ENCODE measurements at regions not wholly inside any gene's neighbourhood (a gene's known extent, or its start where the extent isn't known, plus 50 kb on each side); places are given as distances from the start of the nearest gene placed in this dataset.
"Not testable (repeated sequence)": the region's sequence is repeated elsewhere in the genome, so short reads cannot be mapped to it uniquely, and the experiment has no call there.

DNA sequence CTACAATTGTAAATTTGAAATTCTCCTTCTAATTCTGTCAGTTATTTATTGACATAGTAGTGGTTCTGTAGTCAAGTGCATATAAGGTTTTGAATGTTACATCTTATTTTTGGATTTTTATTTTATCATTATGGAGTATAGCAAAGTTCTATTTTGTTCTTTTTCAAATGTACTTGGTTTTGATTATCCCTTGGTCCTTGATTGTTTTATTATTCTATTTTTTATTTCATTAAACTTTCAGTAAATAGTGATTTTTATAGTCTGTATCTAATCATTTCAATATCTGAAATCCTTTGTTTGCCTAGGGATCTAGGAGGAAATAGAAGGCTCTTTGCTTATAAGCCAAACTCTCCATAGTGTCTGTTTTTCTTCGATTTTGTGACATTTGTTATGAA lies 87.8 kb downstream of the HFE start:
- ATAC-seq = no peak

DNA sequence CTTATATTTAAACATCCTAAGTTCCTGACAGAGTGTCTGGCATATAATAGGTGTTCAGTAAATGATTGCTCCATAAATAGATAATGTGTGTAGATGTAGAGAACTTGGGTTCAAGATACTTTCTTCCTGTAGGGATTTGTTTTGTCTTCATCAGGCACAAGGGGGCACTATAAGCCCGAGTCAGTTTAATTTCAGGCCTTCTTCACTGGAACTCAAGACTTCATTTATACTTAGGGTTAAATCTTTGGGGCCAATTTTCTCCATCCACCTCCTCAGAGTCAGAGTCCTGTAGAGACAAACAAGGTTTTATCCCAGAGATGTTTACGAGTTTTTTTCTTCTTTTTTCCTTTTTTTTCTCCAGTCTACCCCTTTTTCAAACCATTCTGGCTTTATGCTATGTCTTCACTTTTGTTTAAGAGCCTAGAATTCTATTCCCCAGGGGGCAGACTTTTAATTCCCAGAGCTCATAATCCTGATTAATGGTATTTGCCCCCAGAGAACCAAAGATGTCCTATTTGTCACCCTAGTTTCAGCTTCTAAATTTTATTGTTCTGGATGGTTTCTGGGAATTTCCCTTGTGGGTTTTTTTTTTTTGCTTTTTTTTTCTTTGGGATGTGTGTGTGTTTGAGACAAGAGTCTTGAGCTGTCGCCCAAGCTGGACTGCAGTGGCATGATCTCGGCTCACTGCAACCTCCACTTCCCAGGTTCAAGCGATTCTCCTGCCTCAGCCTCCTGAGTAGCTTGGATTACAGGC lies 88.4 kb downstream of the HFE start:
- peak; percentile 14 for ATAC-seq

DNA sequence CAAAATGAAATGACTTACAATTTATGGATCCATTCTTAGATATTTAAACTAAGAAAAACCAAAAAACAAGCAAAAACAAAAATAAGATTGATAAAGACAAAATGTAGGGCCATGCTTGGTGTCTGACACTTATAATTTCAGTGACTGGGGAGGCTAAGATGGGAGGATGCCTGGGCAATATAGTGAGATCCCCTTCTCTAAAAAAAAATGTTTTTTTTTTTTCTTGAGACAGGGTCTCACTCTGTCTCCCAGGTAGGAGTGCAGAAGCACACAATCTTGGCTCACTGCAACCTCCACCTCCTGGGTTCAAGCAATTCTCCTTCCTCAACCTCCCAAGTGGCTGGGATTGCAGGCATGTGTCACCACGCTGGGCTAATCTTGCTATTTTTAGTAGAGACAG lies 92.4 kb downstream of the HFE start:
- ATAC-seq = no peak

DNA sequence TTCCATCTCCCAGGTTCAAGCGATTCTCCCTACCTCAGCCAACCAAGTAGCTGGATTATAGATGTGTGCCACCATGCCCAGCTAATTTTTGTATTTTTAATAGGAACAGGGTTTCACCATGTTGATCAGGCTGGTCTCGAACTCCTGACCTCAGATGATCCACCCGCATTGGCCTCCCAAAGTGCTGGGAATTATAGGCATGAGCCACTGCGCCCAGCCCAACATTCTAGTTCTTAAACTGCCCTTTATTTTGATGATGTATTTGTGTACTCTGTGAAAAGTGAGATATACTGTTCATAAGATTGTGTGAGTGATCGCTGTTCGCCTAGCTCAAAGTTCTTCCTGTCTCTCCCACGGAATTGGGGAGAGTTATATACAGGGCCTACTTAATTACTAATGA lies 93.1 kb downstream of the HFE start:
- no peak for ATAC-seq

DNA sequence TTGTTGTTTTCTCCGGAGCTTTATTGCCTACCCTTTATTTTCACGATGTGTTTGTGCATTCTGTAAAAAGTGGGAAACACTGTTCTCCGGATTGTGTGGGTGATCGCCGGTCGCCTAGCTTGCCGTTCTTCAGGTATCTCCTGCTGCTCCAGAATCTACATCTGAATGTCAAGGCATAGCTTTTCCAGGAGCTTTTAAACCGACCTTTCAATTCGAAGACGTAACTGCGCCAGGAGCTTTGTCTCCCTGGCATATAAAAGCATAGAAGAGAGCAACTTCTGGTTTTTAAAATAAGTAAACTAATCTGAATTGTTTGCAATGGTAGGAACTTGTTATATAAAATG lies 96.0 kb downstream of the HFE start:
- ATAC-seq = peak; percentile 39

DNA sequence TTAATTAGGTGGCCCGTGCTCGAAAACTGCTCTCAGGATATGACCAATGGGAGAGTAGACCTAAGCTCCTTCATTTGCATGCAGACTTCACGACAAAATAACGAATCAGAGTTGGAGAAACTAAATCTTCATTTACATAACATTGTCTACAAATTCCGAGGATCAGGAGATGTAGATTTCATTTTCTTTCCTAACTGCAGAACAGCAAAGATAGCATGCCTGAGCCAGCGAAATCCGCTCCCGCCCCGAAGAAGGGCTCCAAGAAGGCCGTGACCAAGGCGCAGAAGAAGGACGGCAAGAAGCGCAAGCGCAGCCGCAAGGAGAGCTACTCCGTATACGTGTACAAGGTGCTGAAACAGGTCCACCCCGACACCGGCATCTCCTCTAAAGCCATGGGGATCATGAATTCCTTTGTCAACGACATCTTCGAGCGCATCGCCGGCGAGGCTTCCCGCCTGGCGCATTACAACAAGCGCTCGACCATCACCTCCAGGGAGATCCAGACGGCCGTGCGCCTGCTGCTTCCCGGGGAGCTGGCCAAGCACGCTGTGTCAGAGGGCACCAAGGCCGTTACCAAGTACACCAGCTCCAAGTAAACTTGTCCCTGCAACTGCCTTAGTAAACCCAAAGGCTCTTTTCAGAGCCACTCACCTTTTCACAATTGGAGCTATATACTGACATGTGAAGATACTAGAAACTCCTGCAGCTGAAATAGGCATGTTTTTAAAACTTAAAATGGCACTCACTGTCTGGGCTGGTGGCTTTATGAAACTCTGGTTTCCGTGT lies 96.5 kb downstream of the HFE start:
- ATAC-seq = peak; percentile 86

DNA sequence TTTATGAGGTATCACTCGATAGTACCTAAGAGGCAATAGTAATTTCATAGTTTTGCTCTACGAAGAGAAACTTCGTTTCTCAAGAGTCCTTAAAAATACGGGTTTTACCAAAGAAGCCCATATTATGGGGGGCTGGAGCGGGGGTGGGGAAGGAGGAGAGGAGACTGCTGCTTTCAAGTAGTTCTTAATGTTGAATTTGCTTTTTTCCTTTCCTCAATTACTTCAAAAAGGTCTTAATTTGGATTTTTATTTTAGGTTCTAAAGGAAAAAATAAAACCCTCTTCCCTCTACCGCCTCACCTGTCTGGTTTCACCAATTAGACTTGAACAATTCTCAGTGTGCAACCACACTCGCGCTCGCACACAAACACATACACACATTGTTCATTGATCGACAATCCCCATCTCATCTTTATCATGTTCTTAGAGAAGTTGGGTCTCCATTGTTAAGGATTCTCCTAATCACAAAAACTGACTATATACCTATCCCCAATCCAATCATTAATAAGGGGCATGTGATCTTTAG lies 97.2 kb downstream of the HFE start:
- ATAC-seq = no peak

- ATAC-seq = no peak
Observed at GRCh38 chr6:26185004-26185403, 97.8 kb downstream of the HFE start.

- no peak for ATAC-seq
Observed at GRCh38 chr6:26185802-26186201, 98.6 kb downstream of the HFE start.

- ATAC-seq = no peak
Observed at GRCh38 chr6:26186652-26187051, 99.4 kb downstream of the HFE start.

GRCh38 chr6:26187292-26187691 lies 100.1 kb downstream of the HFE start:
- ATAC-seq = no peak

GRCh38 chr6:26187981-26188635 lies 100.9 kb downstream of the HFE start:
- ATAC-seq = no peak

GRCh38 chr6:26191512-26191911 lies 104.3 kb downstream of the HFE start:
- ATAC-seq = not testable (repeated sequence)

GRCh38 chr6:26193467-26194328 lies 106.5 kb downstream of the HFE start:
- no peak for ATAC-seq

DNA sequence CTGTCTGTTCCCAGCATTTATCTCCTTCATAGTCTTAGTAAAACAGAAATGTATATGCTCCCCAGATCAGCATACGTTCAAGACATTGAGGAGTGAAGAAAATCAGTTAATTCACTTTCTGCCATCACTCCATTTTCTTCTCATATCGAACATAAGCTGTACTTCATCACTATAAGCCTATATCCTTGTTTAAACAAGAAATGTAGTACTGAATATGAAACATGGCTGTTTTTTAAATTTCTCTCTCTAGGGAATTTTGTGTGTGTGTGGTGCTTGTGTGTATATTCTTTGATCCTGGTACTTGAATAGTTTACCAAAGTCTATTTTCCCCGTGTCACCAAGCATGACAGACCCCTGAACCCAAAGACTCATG lies 107.1 kb downstream of the HFE start:
- no peak for ATAC-seq

DNA sequence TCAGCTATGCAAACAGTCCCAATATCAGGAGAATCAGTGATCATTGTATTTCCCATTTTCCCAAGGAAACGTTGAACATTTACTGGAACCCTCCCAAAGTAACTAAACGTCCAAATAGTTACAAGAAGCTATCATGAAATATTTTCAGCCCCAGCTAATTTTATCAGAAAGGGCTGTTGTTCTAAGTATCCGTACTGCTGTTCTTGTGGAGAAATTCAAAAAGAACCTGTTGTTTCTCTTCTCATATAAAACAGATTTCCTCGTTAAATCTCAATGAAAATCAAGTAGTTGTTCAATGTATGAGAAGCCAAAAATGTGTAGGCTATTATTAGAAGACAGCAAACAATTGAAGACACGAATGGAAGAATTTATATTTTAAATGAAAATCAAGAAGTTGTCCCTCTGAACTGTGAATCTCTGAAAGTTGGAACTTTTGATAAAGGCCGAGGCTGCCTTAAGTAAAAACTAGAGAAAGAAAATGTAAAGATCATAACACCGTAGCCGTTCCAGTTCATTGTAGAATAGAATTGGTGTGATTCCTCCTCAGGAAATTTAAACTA lies 107.7 kb downstream of the HFE start:
- no peak for ATAC-seq

- peak; percentile 65 for ATAC-seq
Observed at GRCh38 chr6:26195376-26195923, 108.2 kb downstream of the HFE start.

DNA sequence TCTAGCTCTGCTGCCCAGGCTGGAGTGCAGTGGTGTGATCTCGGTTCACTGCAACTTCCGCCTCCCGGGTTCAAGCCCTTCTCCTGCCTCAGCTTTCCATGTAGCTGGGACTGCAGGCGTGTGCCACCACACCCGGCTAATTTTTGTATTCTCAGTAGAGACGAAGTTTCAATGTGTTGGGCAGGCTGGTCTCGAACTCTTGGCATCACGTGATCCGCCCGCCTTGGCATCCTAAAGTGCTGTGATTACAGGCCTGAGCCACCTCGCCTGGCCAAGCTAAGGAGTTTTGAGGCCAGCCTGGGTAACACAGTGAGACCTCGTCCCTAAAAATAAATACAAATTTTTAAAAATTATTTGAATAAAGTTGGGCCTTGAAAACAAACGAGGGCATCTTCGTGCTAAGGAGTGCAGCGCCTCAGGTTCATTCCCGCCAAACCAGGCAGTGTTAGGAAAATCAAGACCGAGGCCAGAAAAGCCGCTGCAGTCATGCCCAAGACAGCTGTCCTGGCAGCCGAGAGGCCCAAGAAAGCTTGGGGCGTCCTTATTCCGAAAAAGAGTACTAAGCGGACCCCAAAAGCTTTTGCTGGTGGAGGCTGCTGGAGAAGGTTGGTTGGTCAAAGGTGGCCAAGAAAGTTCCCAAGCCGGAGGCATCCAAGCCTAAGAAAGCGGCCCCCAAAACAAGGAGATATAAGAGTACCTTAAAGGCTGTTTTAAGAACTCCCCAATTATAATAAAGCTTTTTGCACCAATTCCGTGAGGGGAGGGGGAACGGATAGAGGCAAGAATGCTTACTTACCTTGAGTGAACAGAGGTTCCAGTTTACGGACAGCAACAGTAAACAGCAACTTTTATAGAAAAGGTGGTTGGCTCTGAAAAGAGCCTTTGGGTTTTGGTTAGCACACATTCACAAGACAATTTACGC lies 109.0 kb downstream of the HFE start:
- no peak for ATAC-seq

DNA sequence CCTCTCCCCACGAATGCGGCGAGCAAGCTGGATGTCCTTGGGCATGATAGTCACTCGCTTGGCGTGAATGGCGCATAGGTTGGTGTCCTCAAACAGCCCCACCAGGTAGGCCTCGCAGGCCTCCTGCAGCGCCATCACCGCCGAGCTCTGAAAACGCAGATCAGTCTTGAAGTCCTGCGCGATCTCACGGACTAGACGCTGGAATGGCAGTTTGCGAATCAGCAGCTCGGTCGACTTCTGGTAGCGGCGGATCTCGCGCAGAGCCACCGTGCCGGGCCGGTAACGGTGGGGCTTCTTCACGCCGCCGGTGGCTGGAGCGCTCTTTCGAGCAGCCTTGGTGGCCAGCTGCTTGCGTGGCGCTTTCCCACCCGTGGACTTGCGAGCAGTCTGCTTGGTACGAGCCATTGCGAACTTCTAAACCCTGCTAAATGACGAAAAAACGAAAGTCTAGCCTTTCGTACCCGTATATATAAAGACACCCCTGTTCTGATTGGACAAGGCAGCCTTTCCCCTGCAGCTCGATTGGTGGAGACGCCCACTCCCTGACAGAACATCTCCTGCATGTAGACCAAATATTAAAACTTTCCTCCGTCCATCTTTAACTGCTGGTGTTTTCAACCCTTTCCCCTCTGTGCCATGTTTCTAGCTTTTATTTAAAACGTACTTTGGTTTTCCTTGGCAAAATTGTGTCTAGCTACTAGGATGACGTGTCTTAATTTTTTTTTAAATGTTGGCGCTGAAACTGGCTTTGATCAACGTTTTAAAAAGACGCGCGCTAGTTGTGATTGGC lies 109.8 kb downstream of the HFE start:
- peak; percentile 66 for ATAC-seq

GRCh38 chr6:26197636-26197932 lies 110.4 kb downstream of the HFE start:
- ATAC-seq = no peak

All from esophagus mucosa (tissue), 1 donor.